Fibroblast of the conjunctiva (primary cell): ENCODE measurements at regions not wholly inside any gene's neighbourhood (a gene's known extent, or its start where the extent isn't known, plus 50 kb on each side); places are given as distances from the start of the nearest gene placed in this dataset.

Experiments
- DNase-seq: peaks from one replicate; pipeline ENCODE4 v3.0.0-alpha.2; 2010; ENCODE audit warnings: low read depth

DNA sequence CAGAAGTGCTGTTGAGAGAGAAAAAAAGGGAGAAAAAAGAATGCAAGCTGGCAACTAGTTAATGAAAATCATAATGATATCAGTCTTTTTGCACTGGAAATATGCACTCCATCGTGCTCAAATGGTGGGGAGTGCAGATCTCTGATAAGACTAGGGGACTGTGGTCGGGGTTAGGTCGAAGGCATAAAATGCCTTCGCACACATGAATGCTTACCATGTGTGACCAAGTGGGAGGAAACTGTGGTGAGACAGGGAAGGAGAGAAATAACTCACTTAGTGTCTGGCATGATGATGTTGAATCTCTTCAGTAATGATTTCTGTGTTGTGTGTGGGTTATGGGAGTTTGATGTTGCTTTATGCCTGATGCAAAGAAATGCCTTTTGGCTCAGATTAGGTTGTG lies 358.9 kb downstream of the FBXO8 start:
- no peak for DNase-seq

- no peak for DNase-seq
Observed at GRCh38 chr4:173919861-173920260, 363.6 kb downstream of the FBXO8 start.

DNA sequence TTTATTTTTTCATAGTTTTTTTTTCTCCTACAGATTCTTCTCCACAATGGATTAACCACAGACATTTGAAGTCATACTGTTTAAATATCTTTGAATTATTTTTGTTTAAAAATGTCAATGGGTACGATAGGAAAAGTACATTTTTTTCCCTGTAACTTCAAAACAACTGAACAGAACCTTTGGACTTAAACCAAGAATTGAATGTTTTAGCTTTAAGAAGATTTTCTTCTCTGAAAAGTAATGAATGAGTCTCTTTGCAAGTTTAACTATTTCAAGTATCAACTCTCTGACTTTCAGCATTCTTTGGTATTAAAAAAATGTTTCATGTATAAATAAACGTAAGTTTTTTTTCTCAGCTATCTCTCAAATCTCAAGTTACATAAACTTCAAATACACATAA lies 364.3 kb downstream of the FBXO8 start:
- DNase-seq = no peak

- no peak for DNase-seq
Observed at GRCh38 chr4:173917255-173917960, 366.1 kb downstream of the FBXO8 start.

GRCh38 chr4:173913496-173913895 lies 370.0 kb downstream of the FBXO8 start:
- DNase-seq = no peak

- DNase-seq = no peak
Observed at GRCh38 chr4:173912384-173912783, 371.1 kb downstream of the FBXO8 start.

DNA sequence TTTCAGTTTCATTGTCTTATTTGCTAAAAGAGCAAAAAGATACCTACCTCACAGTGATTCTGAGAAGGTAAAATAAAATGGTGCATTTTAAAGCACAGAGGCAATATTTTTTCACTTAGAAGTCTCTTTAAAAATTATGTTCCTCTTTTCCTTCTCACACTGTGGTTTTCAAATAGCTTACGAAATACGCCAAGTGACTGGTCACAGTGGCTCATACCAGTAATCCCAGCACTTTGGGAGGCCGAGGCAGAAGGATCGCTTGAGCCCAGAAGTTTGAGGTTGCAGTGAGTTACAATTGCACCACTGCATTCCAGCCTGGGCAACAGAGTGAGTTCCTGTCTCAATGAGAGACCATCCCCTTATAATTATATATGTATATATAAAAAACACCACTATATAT lies 372.6 kb downstream of the FBXO8 start:
- no peak for DNase-seq

DNA sequence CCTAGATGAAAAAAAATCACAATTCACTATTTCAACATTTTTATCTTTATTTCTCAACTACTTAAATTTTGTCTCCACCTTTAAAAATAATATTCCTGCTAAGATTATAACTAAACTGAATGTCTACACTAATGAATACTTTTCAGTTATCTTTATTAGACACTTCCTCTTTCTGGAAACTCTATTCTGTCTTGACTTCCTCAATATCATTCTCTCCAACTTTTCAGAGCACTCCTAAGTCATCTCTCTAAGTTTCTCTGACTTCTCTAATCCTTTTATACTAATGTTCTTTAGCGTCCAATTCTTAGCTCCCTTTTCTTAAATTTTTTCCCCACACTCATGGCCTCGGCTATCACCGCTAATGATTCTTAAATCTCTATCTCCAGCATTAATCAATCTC lies 374.2 kb downstream of the FBXO8 start:
- DNase-seq = no peak

DNA sequence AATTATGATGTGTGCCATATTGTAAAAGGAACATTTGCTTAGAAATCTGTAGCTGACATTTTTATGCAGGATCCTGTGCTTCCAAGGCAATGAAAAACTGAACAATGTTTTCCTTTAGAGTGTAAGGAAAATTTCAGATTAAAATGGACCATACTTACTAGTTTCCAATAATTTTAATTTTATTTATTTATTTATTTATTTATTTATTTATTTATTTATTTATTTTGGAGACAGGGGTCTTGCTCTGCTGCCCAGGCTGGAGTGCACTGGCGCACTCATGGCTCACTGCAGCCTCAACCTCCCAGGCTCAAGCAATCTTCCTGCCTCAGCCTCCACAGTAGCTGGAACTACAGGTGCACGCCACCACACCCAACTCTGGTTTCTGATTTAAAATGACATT lies 369.8 kb upstream of the HAND2 start:
- no peak for DNase-seq

GRCh38 chr4:173891072-173891471 lies 361.0 kb upstream of the HAND2 start:
- no peak for DNase-seq

- DNase-seq = no peak
Observed at GRCh38 chr4:173883821-173884220, 353.8 kb upstream of the HAND2 start.

DNA sequence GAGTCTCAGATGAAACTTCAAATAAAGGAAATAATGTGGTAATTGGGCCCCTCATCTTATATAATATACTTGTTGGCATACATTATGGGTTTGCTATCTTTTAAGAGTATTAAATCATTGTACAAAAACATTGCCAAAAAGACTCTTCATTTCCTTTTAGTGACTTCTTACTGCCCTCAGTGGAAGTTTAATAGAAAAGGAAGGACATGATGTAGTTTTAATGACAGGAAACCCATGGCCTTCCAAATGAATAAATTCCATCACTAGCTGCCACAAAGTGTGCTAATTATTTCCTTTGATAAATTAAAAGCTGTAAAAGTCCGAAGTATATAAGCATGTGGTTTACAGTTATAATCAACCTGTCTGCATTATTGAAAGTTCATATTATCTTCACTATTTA lies 350.9 kb upstream of the HAND2 start:
- no peak for DNase-seq

DNA sequence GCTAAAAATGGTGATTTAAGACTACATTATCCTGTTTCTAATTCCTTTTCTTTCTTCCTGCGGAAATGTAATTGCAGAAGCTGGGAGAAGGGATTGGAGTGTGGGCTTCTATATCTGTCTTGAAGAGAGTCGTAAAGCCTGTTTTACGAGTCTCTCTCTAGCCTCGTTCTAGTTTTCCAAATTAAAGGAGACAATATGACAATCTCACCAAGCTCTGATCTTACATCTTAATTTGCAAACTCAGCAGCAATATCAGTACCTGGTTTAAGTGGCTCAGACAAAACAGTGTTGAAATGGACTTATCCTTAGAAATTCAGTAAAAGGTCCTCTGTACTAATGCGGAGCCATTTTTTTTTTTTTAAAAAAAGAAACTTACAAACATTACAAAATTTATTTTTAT lies 349.5 kb upstream of the HAND2 start:
- no peak for DNase-seq

DNA sequence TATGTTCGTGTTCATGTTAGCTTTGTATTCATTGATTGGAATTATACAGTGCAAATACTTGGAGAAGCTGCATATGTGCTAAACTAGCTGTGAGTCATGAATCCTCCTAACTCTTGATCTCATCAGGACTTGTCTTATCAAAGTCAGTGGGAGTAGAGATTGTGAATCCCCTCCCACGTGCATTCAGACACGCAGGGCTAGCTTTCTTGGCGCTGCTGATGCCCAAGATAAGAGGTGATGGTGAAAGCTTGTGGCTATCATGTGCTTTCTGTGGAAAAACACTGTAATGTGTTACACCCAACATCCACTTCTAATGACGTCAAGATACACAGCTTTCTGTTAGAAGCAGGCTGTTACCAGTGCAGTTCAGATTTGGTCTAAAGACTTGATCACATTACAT lies 348.7 kb upstream of the HAND2 start:
- no peak for DNase-seq

GRCh38 chr4:173871643-173872042 lies 341.6 kb upstream of the HAND2 start:
- no peak for DNase-seq

- DNase-seq = no peak
Observed at GRCh38 chr4:173866322-173867026, 336.4 kb upstream of the HAND2 start.

DNA sequence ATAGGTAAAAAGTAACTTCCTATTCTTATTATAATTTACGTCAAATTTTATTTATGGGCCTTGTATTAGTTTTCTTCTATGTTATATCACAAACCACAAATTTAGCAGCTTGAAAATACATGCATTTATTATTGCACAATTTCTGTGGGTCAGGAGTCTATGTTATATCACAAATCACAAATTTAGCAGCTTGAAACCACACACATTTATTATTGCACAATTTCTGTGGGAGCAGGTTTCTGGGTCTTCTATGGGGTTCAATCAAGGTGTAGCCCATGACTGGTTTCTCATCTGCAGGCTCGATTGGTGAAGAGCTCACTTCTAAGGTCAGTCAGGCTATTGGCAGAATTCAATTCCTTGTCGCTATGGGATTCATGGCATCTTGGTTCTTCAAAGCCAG lies 332.7 kb upstream of the HAND2 start:
- no peak for DNase-seq

DNA sequence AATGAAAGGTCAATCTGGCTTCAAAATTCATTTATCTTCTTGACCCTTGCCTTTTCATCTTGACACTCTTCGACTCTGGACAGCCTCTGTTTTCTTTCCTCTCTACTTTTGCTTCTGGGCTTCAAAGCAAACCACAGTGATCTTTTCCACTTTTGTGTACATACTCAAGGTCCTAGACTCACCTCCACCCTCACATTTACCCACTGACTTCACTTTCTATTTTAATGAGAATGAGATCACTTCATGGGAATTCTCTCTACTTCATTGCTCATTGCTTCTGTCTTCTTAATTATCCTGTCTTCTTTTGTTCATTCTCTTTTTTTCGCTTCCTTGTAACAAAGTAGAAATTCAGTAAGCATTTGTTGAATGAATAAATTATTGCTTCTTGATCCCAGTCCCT lies 330.1 kb upstream of the HAND2 start:
- no peak for DNase-seq

- DNase-seq = no peak
Observed at GRCh38 chr4:173859091-173859713, 329.2 kb upstream of the HAND2 start.

- no peak for DNase-seq
Observed at GRCh38 chr4:173858471-173858870, 328.4 kb upstream of the HAND2 start.

DNA sequence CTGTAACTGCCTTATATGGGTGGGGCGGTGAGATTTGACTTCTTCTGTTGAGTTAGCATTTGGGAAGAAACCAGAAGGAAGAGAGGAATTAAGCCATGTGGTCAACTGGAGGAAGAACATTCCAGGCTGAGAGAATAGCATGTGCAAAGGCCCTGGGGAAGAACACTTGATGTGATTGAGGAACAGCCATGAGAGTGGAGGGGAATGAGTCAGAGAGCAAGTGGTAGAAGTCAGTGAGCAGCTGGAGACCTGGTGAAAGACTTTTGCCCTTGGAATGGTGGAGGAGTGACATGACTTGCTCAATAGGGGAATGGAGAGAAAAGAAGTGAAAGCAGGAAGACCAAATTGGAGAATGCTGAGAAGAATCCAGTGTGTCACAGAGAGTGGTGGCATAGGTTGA lies 327.8 kb upstream of the HAND2 start:
- DNase-seq = no peak

- no peak for DNase-seq
Observed at GRCh38 chr4:173855015-173855414, 325.0 kb upstream of the HAND2 start.

DNA sequence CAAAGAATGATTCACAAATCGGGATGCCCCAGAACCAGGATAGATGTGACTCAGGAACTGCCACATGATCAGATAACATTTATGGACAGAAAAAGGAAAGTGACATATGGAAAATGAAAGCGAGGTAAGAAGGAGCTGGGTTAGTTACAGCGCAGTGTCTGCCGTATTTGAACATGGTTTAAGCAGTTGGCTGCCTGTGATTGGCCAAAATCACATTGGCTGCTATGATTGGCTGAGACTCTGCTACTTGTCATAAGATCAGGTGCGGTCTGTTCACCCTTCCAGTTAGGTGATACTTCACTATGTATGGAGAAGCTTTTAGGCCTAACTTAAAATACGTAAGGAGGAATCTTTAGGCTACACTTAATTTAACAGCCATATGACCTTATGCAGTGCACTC lies 322.7 kb upstream of the HAND2 start:
- DNase-seq = no peak

DNA sequence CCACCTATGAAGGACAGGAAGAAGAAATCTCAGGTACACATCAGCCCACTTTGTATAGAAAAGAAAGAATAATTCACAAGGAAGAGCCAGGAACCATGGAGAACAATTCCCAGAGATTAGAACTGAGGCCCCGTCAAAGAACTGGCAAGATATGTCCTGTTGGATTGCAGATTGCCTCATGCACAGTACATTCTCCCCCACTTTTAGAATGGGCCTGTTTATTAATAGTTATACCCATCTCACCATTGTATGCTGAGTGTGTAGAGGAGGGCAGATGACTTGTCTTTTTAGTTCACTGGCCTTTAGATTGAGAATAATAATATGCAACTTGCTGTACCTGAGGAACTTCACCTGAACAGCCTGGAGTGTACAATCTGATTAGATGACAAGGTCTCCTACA lies 315.6 kb upstream of the HAND2 start:
- DNase-seq = no peak
